ENCODE measurements at regions not wholly inside any gene's neighbourhood (a gene's known extent, or its start where the extent isn't known, plus 50 kb on each side); places are given as distances from the start of the nearest gene placed in this dataset.
A peak's percentile ranks its signal among the peaks of the same experiment; 100 is the strongest.

DNA sequence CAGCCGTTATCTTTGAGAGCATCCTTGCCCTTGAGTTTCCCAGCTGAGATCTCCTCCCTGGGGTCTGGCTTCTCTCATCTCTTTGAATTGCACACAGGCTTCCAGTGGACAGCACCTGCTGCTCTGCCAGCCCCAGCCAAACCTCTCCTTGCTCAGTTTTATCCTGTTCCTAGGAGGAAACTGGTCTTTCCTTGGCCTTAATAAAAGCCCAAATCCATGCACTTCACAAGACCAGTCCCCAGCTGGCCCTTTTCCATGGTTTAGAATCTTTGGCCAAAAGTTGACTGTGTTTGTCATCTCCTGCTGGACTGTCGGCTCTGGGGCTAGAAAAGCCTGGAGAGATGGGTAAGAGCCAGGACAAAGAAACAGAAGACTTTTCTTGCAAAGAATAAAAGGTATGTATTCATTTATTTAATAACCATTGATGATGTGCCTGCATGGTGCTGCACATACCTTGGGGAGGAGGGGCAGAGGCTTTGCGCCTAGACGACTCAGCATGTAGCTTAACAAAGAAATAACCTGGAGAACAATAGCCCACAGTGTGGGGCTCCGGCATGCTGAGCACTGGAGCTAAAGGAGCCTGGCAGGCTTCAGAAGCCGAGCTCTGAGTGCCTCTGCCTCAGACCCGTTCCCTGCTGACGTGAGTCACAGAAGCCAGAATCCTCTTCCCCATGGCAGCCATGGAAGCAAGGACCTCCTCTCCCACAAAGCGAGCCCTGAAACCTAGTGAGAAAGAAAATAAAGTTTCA, 319.3 kb upstream of the B3GAT1 start:
- Histone ChIP-seq H3K18ac (ENCODE audit: insufficient read length, low read depth, low read length) (no peak overlapping the region), H3K14ac (ENCODE audit: insufficient read depth, low read length) (no peak overlapping the region), H2BK12ac (ENCODE audit: insufficient read length, low read depth, low read length) (no peak overlapping the region), H2AK5ac (ENCODE audit: insufficient read length, low read length) (no peak overlapping the region), H4K8ac (replicated peaks; ENCODE audit: insufficient read length, low read depth, low read length) (no peak overlapping the region), H3K79me1 (ENCODE audit: insufficient read depth, low read depth, low read length, poor library complexity, severe bottlenecking) (no peaks in the 10 kb centered on the region), H2BK15ac (ENCODE audit: low read depth, low read length) (no peak overlapping the region), H3K9me3 (ENCODE audit: control insufficient read depth, low read depth, low read length) (no peaks in the 10 kb centered on the region), H3K27me3 (ENCODE audit: insufficient read depth, low read length) (no peaks in the 10 kb centered on the region), H3K56ac (ENCODE audit: insufficient read length, low read depth, low read length) (no peak overlapping the region), H2BK20ac (ENCODE audit: low read depth, low read length, poor library complexity, severe bottlenecking) (no peak overlapping the region), H4K91ac (ENCODE audit: insufficient read length, low read depth, low read length) (no peak overlapping the region), H2BK120ac (ENCODE audit: low read depth, low read length, poor library complexity, severe bottlenecking) (no peak overlapping the region), H3K4me2 (ENCODE audit: insufficient read depth, insufficient read length, low read length) (no peak overlapping the region), H3K4me1 (ENCODE audit: insufficient read depth, low read length) (peaks cover 6% of the 10 kb centered on the region; the same call in 1 of the 2 replicates), H3K4ac (ENCODE audit: low read depth, low read length) (no peak overlapping the region), H2AFZ (ENCODE audit: low read length) (no peak overlapping the region), H3K27ac (ENCODE audit: insufficient read length, low read depth, low read length) (no peak overlapping the region), H2BK5ac (ENCODE audit: insufficient read length, low read length) (no peak overlapping the region), H3K79me2 (ENCODE audit: insufficient read depth, low read length) (no peaks in the 10 kb centered on the region), H3K23ac (ENCODE audit: insufficient read length, low read depth, low read length) (no peak overlapping the region), H3T11ph (ENCODE audit: low read length) (no peak overlapping the region), H3K9ac (ENCODE audit: extremely low read depth, insufficient read length, low read length) (no peak overlapping the region), H4K20me1 (ENCODE audit: control insufficient read depth, insufficient read depth, insufficient read length) (no peaks in the 10 kb centered on the region), H4K5ac (ENCODE audit: insufficient read length, low read depth, low read length) (no peak overlapping the region), H3K23me2 (ENCODE audit: insufficient read length, low read depth, low read length, poor library complexity, severe bottlenecking) (no peaks in the 10 kb centered on the region)
- Mint-ChIP-seq H3K27me3 (ENCODE audit: low read depth) (peaks cover 30% of the 10 kb centered on the region), H3K4me3 (peak overlapping the region in 1 of 2 experiments; percentile 10; a peak in 1 of 5 replicates), H3K27ac (peak overlapping the region; percentile 68 to 90 (median 86)), H3K36me3 (ENCODE audit: insufficient read depth in 1 of 3, low read depth in 3 of 3) (no peaks in the 10 kb centered on the region), H3K4me1 (peaks cover 65 to 70% of the 10 kb centered on the region in 2 experiments), H3K9me3 (no peaks in the 10 kb centered on the region)
- DNase-seq, result peak; percentile 81
- no peak for TF ChIP-seq CTCF (conservative IDR thresholded peaks at IDR 0.05)
- no CpG with 5 or more reads among the region's 9 CpGs for WGBS (ENCODE audit: extremely low coverage, insufficient read length, low lambda C conversion rate)
